Prostate gland (tissue), 2 donors: ENCODE measurements at regions not wholly inside any gene's neighbourhood (a gene's known extent, or its start where the extent isn't known, plus 50 kb on each side); places are given as distances from the start of the nearest gene placed in this dataset.

Experiments
- DNase-seq: peaks from one replicate; pipeline ENCODE4 v3.0.0-alpha.2; 2019; ENCODE audit warnings: low spot score
- H3K27ac ChIP-seq, 2 donors: fragments of 200-600 bp; sonication (generic); 2 replicates each; pipeline ENCODE4 v1.5.1; 2017 to 2019
- H3K27me3 ChIP-seq: fragments of 200-600 bp; sonication (generic); replicated peaks from 2 replicates; pipeline ENCODE4 v1.5.1; 2019; ENCODE audit not compliant: insufficient read depth
- H3K36me3 ChIP-seq, 2 donors: fragments of 200-600 bp; sonication (generic); 1 replicate in 1 of 2; 2 replicates in 1 of 2; pipeline versions ENCODE4 v1.5.1 to v1.8.1; 2017 to 2019
- H3K4me1 ChIP-seq: fragments of 200-600 bp; sonication (generic); replicated peaks from 2 replicates; pipeline ENCODE4 v1.5.1; 2019
- H3K4me3 ChIP-seq, 2 donors: fragments of 200-600 bp; sonication (generic); 2 replicates each; pipeline ENCODE4 v1.5.1; 2017 to 2019
- H3K9me3 ChIP-seq: fragments of 200-600 bp; sonication (generic); 2 replicates; pipeline ENCODE4 v1.5.1; 2017
- CTCF ChIP-seq, 4 experiments: fragments of 200-600 bp in 2 of 4; fragments of 450-650 bp in 2 of 4; sonication (generic) in 2 of 4; IDR thresholded peaks; 1 replicate in 3 of 4; 2 replicates in 1 of 4; pipeline ENCODE4 v1.5.1; 2016 to 2019; ENCODE audit warnings: antibody characterized with exemption in 4 of 4, mild to moderate bottlenecking in 2 of 4, moderate library complexity in 2 of 4
- POLR2A ChIP-seq: fragments of 450-650 bp; IDR thresholded peaks from one replicate; pipeline ENCODE4 v1.6.1; 2016; ENCODE audit warnings: antibody characterized with exemption, mild to moderate bottlenecking
- POLR2AphosphoS5 ChIP-seq: sonication (generic); formaldehyde crosslinking; IDR thresholded peaks from one replicate; pipeline ENCODE4 v1.6.1; 2017; ENCODE audit warnings: antibody characterized with exemption
- WGBS: methylation state at CpG from one replicate; pipeline ENCODE4 v1.1.5; 2018; 5-methylcytosine and 5-hydroxymethylcytosine counted together
- intact Hi-C: fragments of 100-400 bp; cut with DNase I; formaldehyde crosslinking; loops from one replicate; pipeline ENCODE4 v1.14.2; 2022

- no peak overlapping the region for H3K4me3 ChIP-seq
- TF ChIP-seq POLR2A: no peak
- no peak for TF ChIP-seq CTCF (IDR thresholded peaks at IDR 0.05)
- no peak for TF ChIP-seq POLR2AphosphoS5
- intact Hi-C loops: no loop called here
- no peaks in the 10 kb centered on the region for H3K36me3 ChIP-seq
- no peak overlapping the region for H3K27ac ChIP-seq
- H3K9me3 ChIP-seq: no peaks in the 10 kb centered on the region
- H3K27me3 ChIP-seq: no peaks in the 10 kb centered on the region
- DNase-seq: no peak
- 88% methylated on average over 1 of the region's 1 CpG for WGBS
- H3K4me1 ChIP-seq: no peaks in the 10 kb centered on the region
These were observed 272.0 kb upstream of the CXXC4 start for GRCh38 chr4:104766676-104767075.

DNA sequence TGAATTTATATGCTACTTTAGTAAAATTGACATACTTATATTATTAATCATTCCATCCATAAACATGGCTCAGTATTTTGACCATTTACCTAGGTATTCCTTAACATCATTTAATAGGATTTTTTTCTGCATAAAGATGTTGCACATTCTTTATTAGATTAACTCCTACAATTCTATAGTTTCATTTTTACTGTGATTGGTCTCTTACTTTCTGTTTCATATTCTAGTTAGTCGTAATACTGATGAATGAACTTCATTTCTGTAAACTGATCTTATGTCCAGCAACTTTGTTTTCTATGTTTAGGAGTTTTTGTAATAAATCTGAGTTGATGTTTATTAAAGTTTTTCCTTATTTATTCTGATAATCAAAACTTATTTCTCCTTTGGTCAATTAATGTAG, 278.2 kb upstream of the CXXC4 start:
- Histone ChIP-seq H3K9me3 (no peaks in the 10 kb centered on the region), H3K4me3 (no peak overlapping the region), H3K27me3 (no peaks in the 10 kb centered on the region), H3K4me1 (no peaks in the 10 kb centered on the region), H3K36me3 (no peaks in the 10 kb centered on the region), H3K27ac (no peak overlapping the region)
- TF ChIP-seq POLR2A (no peak), POLR2AphosphoS5 (no peak), CTCF (IDR thresholded peaks at IDR 0.05) (no peak)
- intact Hi-C loops: no loop called here
- 58% methylated on average over 1 of the region's 1 CpG for WGBS
- DNase-seq: no peak

- Histone ChIP-seq H3K36me3 (no peaks in the 10 kb centered on the region), H3K27me3 (no peaks in the 10 kb centered on the region), H3K27ac (no peak overlapping the region), H3K4me3 (no peak overlapping the region), H3K4me1 (no peaks in the 10 kb centered on the region), H3K9me3 (no peaks in the 10 kb centered on the region)
- TF ChIP-seq POLR2A: no peak
- no peak for TF ChIP-seq POLR2AphosphoS5
- no peak for TF ChIP-seq CTCF (IDR thresholded peaks at IDR 0.05)
- DNase-seq: no peak
- WGBS: 38% methylated on average over 2 of the region's 2 CpGs
- intact Hi-C loops: no loop called here
These were observed 300.7 kb upstream of the CXXC4 start for GRCh38 chr4:104795264-104795939.

DNA sequence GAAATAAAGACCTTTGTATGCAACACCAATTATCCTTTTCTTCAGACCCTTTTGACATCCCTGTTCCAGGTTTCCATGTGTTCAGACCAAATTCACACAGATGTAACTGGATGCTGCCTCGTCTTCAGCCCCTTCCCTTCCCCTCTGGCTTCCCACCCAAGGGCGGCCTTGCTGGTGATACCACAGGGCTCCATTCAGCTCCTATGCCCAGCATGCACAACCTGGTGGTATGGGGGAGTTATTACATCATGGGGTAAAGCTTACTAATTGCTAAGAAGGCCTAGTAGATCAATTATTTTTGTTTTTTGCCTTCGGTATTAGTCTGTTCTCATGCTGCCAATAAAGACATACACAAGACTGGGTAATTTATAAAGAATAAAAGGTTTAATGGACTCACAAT, 317.0 kb upstream of the CXXC4 start:
- Histone ChIP-seq H3K27ac (no peak overlapping the region), H3K36me3 (no peaks in the 10 kb centered on the region), H3K4me1 (no peaks in the 10 kb centered on the region), H3K27me3 (no peaks in the 10 kb centered on the region), H3K9me3 (no peaks in the 10 kb centered on the region), H3K4me3 (no peak overlapping the region)
- TF ChIP-seq CTCF (IDR thresholded peaks at IDR 0.05) (no peak), POLR2AphosphoS5 (no peak)
- no peak for DNase-seq
- 89% methylated on average over 3 of the region's 3 CpGs for WGBS
- intact Hi-C loops: no loop called here

- no peaks in the 10 kb centered on the region for H3K36me3 ChIP-seq
- intact Hi-C loops: no loop called here
- H3K9me3 ChIP-seq: no peaks in the 10 kb centered on the region
- no peak overlapping the region for H3K4me3 ChIP-seq
- TF ChIP-seq CTCF (IDR thresholded peaks at IDR 0.05): no peak
- peak; percentile 13 for TF ChIP-seq POLR2AphosphoS5
- H3K27ac ChIP-seq: no peak overlapping the region
- no peaks in the 10 kb centered on the region for H3K4me1 ChIP-seq
- 20% methylated on average over 1 of the region's 1 CpG for WGBS
- no peaks in the 10 kb centered on the region for H3K27me3 ChIP-seq
- no peak for DNase-seq
These were observed 321.0 kb upstream of the CXXC4 start for GRCh38 chr4:104815665-104816064.
